ENCODE measurements at regions not wholly inside any gene's neighbourhood (a gene's known extent, or its start where the extent isn't known, plus 50 kb on each side); places are given as distances from the start of the nearest gene placed in this dataset.
"Not testable (repeated sequence)": the region's sequence is repeated elsewhere in the genome, so short reads cannot be mapped to it uniquely, and the experiment has no call there.

- Histone ChIP-seq H3K27ac (ENCODE audit: low read depth, low read length) (no peak overlapping the region), H3K27me3 (ENCODE audit: control insufficient read depth, insufficient read depth, low read length) (no peaks in the 10 kb centered on the region), H3K4me1 (ENCODE audit: control insufficient read depth, insufficient read depth, low read length) (no peaks in the 10 kb centered on the region), H3K36me3 (ENCODE audit: control insufficient read depth, insufficient read depth, low read length) (no peaks in the 10 kb centered on the region), H3K9me3 (ENCODE audit: control insufficient read depth, insufficient read depth, low read length) (no peaks in the 10 kb centered on the region), H3K4me3 (ENCODE audit: low read depth, low read length) (no peak overlapping the region)
- no CpG with 5 or more reads among the region's 1 CpG for WGBS (ENCODE audit: insufficient coverage)
- DNase-seq (ENCODE audit: low read depth in 4 of 6, low spot score in 6 of 6) = no peak
These were observed 76.0 kb upstream of the POGK start for GRCh38 chr1:166763318-166763717.

- Histone ChIP-seq H3K36me3 (ENCODE audit: control insufficient read depth, insufficient read depth, low read length) (no peaks in the 10 kb centered on the region), H3K4me1 (ENCODE audit: control insufficient read depth, insufficient read depth, low read length) (no peaks in the 10 kb centered on the region), H3K27me3 (ENCODE audit: control insufficient read depth, insufficient read depth, low read length) (no peaks in the 10 kb centered on the region), H3K4me3 (ENCODE audit: low read depth, low read length) (no peak overlapping the region), H3K27ac (ENCODE audit: low read depth, low read length) (no peak overlapping the region), H3K9me3 (ENCODE audit: control insufficient read depth, insufficient read depth, low read length) (no peaks in the 10 kb centered on the region)
- WGBS (ENCODE audit: insufficient coverage) = no CpG with 5 or more reads among the region's 2 CpGs
- no peak for DNase-seq (ENCODE audit: low read depth in 4 of 6, low spot score in 6 of 6)
These were observed 72.3 kb upstream of the POGK start for GRCh38 chr1:166766942-166767341.

- not testable (repeated sequence) for DNase-seq (ENCODE audit: low read depth in 4 of 6, low spot score in 6 of 6); H3K4me3 ChIP-seq (ENCODE audit: low read depth, low read length); H3K4me1 ChIP-seq (ENCODE audit: control insufficient read depth, insufficient read depth, low read length); H3K36me3 ChIP-seq (ENCODE audit: control insufficient read depth, insufficient read depth, low read length); H3K9me3 ChIP-seq (ENCODE audit: control insufficient read depth, insufficient read depth, low read length); H3K27ac ChIP-seq (ENCODE audit: low read depth, low read length); H3K27me3 ChIP-seq (ENCODE audit: control insufficient read depth, insufficient read depth, low read length)
- 19% methylated on average over 2 of the region's 4 CpGs for WGBS (ENCODE audit: insufficient coverage)
These were observed 54.6 kb upstream of the POGK start for GRCh38 chr1:166784646-166785045.

GRCh38 chr1:166785987-166786386 is 53.3 kb upstream of the POGK start:
- Histone ChIP-seq H3K9me3 (ENCODE audit: control insufficient read depth, insufficient read depth, low read length) (no peaks in the 10 kb centered on the region), H3K27me3 (ENCODE audit: control insufficient read depth, insufficient read depth, low read length) (no peaks in the 10 kb centered on the region), H3K36me3 (ENCODE audit: control insufficient read depth, insufficient read depth, low read length) (no peaks in the 10 kb centered on the region), H3K4me3 (ENCODE audit: low read depth, low read length) (no peak overlapping the region), H3K27ac (ENCODE audit: low read depth, low read length) (no peak overlapping the region), H3K4me1 (ENCODE audit: control insufficient read depth, insufficient read depth, low read length) (no peaks in the 10 kb centered on the region)
- WGBS (ENCODE audit: insufficient coverage) = 83% methylated on average over 1 of the region's 1 CpG
- DNase-seq (ENCODE audit: low read depth in 4 of 6, low spot score in 6 of 6) = no peak

- no peaks in the 10 kb centered on the region for H3K36me3 ChIP-seq (ENCODE audit: control insufficient read depth, insufficient read depth, low read length)
- no peak overlapping the region for H3K4me3 ChIP-seq (ENCODE audit: low read depth, low read length)
- H3K9me3 ChIP-seq (ENCODE audit: control insufficient read depth, insufficient read depth, low read length) = no peaks in the 10 kb centered on the region
- H3K27me3 ChIP-seq (ENCODE audit: control insufficient read depth, insufficient read depth, low read length) = no peaks in the 10 kb centered on the region
- WGBS (ENCODE audit: insufficient coverage) = 83% methylated on average over 1 of the region's 3 CpGs
- H3K4me1 ChIP-seq (ENCODE audit: control insufficient read depth, insufficient read depth, low read length) = no peaks in the 10 kb centered on the region
- H3K27ac ChIP-seq (ENCODE audit: low read depth, low read length) = no peak overlapping the region
- DNase-seq (ENCODE audit: low read depth in 4 of 6, low spot score in 6 of 6) = no peak
These were observed 50.0 kb upstream of the POGK start for GRCh38 chr1:166789286-166789685.
